ENCODE measurements at regions not wholly inside any gene's neighbourhood (a gene's known extent, or its start where the extent isn't known, plus 50 kb on each side); places are given as distances from the start of the nearest gene placed in this dataset.

DNA sequence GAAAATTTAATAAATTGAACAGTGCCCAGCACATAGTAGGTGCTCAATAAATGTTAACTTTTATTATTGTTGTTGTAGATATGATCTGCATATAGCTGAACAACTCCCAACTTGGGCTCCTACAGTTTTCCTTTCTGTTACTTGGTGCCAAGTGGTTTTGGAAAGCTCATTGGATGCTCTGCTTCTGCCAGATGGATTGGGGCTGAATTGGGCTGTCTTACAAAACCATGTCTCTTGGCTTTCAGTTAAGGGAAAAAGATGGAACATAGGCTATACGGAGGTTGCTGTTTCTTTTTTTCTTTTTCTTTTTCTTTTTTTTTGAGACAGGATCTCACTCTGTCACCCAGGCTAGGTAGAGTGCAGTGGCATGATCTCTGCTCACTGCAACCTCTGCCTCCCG, 140.7 kb upstream of the PWP1 start:
- Histone ChIP-seq H3K4me1 (ENCODE audit: insufficient read depth, low read length) (no peaks in the 10 kb centered on the region), H4K5ac (ENCODE audit: insufficient read length, low read depth, low read length) (no peak overlapping the region), H2BK12ac (ENCODE audit: insufficient read length, low read depth, low read length) (no peak overlapping the region), H2BK5ac (ENCODE audit: insufficient read length, low read length) (no peak overlapping the region), H4K91ac (ENCODE audit: insufficient read length, low read depth, low read length) (no peak overlapping the region), H2BK120ac (ENCODE audit: low read depth, low read length, poor library complexity, severe bottlenecking) (no peak overlapping the region), H3K79me2 (ENCODE audit: insufficient read depth, low read length) (no peaks in the 10 kb centered on the region; the same call in 1 of the 2 replicates), H3K18ac (ENCODE audit: insufficient read length, low read depth, low read length) (no peak overlapping the region), H2AFZ (ENCODE audit: low read length) (no peak overlapping the region), H4K20me1 (ENCODE audit: control insufficient read depth, insufficient read depth, insufficient read length) (no peaks in the 10 kb centered on the region), H3K27ac (ENCODE audit: insufficient read length, low read depth, low read length) (no peak overlapping the region), H3K14ac (ENCODE audit: insufficient read depth, low read length) (no peak overlapping the region), H3K9ac (ENCODE audit: extremely low read depth, insufficient read length, low read length) (no peak overlapping the region), H3K56ac (ENCODE audit: insufficient read length, low read depth, low read length) (no peak overlapping the region), H3K23ac (ENCODE audit: insufficient read length, low read depth, low read length) (no peak overlapping the region), H2BK20ac (ENCODE audit: low read depth, low read length, poor library complexity, severe bottlenecking) (no peak overlapping the region), H3K4ac (ENCODE audit: low read depth, low read length) (no peak overlapping the region), H3K27me3 (ENCODE audit: insufficient read depth, low read length) (no peaks in the 10 kb centered on the region), H3T11ph (ENCODE audit: low read length) (no peak overlapping the region), H3K4me2 (ENCODE audit: insufficient read depth, insufficient read length, low read length) (no peak overlapping the region), H2AK5ac (ENCODE audit: insufficient read length, low read length) (no peak overlapping the region), H3K23me2 (ENCODE audit: insufficient read length, low read depth, low read length, poor library complexity, severe bottlenecking) (no peaks in the 10 kb centered on the region), H2BK15ac (ENCODE audit: low read depth, low read length) (no peak overlapping the region), H4K8ac (replicated peaks; ENCODE audit: insufficient read length, low read depth, low read length) (no peak overlapping the region), H3K9me3 (ENCODE audit: control insufficient read depth, low read depth, low read length) (no peaks in the 10 kb centered on the region), H3K79me1 (ENCODE audit: insufficient read depth, low read depth, low read length, poor library complexity, severe bottlenecking) (no peaks in the 10 kb centered on the region)
- TF ChIP-seq, protein P1, sequence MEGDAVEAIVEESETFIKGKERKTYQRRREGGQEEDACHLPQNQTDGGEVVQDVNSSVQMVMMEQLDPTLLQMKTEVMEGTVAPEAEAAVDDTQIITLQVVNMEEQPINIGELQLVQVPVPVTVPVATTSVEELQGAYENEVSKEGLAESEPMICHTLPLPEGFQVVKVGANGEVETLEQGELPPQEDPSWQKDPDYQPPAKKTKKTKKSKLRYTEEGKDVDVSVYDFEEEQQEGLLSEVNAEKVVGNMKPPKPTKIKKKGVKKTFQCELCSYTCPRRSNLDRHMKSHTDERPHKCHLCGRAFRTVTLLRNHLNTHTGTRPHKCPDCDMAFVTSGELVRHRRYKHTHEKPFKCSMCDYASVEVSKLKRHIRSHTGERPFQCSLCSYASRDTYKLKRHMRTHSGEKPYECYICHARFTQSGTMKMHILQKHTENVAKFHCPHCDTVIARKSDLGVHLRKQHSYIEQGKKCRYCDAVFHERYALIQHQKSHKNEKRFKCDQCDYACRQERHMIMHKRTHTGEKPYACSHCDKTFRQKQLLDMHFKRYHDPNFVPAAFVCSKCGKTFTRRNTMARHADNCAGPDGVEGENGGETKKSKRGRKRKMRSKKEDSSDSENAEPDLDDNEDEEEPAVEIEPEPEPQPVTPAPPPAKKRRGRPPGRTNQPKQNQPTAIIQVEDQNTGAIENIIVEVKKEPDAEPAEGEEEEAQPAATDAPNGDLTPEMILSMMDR (conservative IDR thresholded peaks at IDR 0.05) = no peak
- Mint-ChIP-seq H3K27me3 (ENCODE audit: low read depth) (peaks cover 2% of the 10 kb centered on the region; the same call in 1 of the 2 replicates), H3K36me3 (ENCODE audit: insufficient read depth in 1 of 3, low read depth in 3 of 3) (no peaks in the 10 kb centered on the region; a peak in 1 of 7 replicates), H3K4me1 (peaks cover 0 to 5% of the 10 kb centered on the region in 2 experiments; a peak in 1 of 4 replicates), H3K27ac (no peak overlapping the region), H3K9me3 (no peaks in the 10 kb centered on the region; a peak in 1 of 5 replicates), H3K4me3 (no peak overlapping the region)
- no CpG with 5 or more reads among the region's 2 CpGs for WGBS (ENCODE audit: extremely low coverage, insufficient read length, low lambda C conversion rate)
- DNase-seq = no peak

All from H9 (cell line).